Superior temporal gyrus (tissue), 1 donor: ENCODE measurements at regions not wholly inside any gene's neighbourhood (a gene's known extent, or its start where the extent isn't known, plus 50 kb on each side); places are given as distances from the start of the nearest gene placed in this dataset.
"Not testable (repeated sequence)": the region's sequence is repeated elsewhere in the genome, so short reads cannot be mapped to it uniquely, and the experiment has no call there.

Experiments used
- DNase-seq: peaks from one replicate; pipeline ENCODE4 v3.0.0-alpha.2; 2016; ENCODE audit errors: extremely low spot score

DNA sequence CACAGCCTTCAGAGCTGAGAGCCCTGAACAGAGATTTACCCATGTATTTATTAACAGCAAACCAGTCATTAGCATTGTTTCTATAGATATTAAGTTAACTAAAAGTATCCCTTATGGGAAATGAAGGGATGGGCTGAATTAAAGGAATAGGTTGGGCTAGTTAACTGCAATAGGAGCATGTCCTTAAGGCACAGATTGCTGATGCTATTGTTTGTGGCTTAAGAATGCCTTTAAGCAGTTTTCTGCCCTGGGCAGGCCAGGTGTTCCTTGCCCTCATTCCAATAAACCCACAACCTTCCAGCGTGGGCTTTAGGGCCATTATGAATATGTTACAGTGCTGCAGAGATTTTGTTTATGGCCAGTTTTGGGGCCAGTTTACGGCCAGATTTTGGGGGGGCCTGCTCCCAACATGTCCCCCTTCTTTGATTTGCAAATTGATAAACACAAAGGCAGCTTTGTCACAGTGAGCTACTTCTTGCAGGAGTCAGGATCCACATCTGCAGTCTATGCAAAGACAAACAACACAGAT is 61.2 kb upstream of the FMNL2 start:
- DNase-seq: not testable (repeated sequence)

DNA sequence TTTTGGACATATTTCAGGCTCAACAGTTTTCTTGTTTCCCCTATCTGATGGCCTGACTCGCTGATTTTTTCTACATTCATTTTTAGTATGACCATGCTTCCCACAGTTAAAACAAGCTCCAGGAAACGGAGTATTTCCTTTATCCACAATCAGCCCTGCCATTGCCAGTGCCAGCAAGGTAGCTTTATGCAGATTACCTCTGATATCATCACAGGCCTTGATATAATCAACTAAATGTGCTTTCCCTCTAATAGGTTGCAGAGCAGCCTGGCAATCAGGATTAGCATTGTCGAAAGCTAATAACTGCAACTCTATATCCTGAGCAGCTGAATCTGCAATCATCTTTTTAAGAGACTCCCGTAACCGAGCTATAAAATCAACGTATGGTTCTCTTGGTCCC is 57.1 kb upstream of the FMNL2 start:
- DNase-seq: not testable (repeated sequence)

DNA sequence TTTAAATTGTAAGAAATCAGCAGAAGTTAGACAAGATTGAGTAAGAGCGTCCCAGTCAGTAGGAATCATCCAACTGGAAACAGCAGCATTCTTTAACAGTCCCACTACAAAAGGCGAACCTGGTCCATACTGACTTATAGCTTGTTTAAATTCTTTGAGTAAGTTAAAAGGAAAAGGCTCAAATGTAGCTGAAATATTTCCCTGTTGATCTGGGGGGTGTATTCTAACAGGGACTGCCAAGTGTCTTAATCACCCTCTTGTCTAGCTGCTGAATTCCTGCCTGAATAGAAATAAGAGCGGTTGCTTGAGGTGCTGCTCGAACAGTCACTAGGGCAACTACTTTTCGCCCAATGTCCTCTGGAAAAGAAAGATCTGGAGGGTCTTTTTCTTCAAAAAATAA is 56.4 kb upstream of the FMNL2 start:
- no peak for DNase-seq

DNA sequence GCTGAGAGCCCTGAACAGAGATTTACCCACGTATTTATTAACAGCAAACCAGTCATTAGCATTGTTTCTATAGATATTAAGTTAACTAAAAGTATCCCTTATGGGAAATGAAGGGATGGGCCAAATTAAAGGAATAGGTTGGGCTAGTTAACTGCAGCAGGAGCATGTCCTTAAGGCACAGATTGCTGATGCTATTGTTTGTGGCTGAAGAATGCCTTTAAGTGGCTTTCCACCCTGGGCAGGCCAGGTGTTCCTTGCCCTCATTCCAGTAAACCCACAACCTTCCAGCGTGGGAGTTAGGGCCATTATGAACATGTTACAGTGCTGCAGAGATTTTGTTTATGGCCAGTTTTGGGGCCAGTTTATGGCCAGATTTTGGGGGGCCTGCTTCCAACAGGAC is 55.6 kb upstream of the FMNL2 start:
- not testable (repeated sequence) for DNase-seq

DNA sequence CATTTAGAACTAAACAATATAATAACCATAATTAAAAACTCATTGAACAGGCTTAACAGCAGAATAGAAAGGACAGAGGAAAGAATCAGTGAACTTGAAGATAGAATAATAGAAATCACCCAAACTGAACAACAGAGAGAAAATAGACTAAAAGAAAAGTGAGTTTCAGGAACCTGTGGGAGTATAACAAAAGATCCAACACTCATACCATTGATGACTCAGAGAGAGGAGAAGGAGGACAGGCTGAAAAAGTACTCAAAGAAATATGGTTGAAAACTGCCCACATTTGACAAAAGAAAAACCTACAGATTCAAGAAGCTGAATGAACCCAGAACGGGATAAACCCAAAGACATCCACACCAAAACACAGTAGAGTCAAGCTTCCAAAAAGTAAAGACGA is 54.2 kb upstream of the FMNL2 start:
- DNase-seq: no peak

DNA sequence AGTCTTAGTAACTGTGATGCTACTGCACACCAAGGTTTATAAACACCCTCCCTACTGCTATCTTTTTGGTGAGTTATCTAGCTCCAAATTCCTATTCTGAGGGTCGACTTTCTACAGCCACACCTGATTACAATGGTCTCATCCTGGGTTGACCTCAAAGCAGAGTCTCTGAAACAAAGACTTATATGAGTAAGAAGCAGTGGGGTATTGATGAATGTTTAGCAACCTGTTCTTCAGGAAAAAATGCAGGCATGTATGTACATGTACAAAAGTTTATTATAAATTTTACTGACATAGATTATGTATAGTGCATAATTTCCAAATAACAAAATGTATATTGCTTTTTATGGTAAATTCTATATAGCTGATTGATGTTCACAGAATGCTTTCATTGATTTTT is 51.6 kb upstream of the FMNL2 start:
- no peak for DNase-seq

DNA sequence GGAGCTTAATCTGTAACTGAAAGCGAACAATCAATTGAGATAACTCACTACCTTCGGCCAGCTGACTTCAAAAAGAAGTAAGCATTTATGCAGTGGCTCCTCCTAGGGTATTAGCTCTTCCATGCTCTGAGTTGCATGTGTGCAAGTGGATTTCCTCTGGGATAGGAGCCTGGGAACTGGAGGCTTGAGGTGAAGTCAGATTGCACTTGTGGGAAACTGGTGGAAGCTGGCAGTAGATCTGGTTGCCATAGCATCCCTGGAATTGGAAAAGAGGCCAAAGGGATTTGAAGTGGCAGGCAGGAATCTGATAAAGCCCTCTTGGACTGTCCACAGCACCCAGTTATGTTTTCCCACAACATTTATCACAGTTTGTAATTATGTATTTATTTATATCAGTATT is 50.6 kb upstream of the FMNL2 start:
- peak; percentile 15 for DNase-seq
